ENCODE measurements at regions not wholly inside any gene's neighbourhood (a gene's known extent, or its start where the extent isn't known, plus 50 kb on each side); places are given as distances from the start of the nearest gene placed in this dataset.

DNA sequence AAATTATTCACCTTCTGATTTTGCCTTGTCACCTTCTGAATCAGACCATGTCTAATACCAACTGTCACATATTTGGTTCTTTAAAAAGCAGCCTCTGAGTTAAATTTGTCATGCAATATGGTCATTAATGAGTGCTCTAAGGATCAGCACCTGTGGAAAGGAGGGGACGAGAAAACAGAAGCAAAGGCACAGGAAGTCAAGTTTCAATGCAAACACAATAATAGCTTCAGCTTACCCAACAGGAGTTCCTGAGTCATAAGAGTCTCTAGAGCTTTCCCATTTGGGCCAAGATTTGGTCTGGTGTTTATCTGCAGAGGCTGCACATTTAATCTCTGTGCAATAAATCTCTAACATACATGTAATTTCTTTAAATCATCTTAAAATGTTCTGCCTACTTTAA lies 889.8 kb downstream of the CDH8 start:
- TF ChIP-seq, protein P1, sequence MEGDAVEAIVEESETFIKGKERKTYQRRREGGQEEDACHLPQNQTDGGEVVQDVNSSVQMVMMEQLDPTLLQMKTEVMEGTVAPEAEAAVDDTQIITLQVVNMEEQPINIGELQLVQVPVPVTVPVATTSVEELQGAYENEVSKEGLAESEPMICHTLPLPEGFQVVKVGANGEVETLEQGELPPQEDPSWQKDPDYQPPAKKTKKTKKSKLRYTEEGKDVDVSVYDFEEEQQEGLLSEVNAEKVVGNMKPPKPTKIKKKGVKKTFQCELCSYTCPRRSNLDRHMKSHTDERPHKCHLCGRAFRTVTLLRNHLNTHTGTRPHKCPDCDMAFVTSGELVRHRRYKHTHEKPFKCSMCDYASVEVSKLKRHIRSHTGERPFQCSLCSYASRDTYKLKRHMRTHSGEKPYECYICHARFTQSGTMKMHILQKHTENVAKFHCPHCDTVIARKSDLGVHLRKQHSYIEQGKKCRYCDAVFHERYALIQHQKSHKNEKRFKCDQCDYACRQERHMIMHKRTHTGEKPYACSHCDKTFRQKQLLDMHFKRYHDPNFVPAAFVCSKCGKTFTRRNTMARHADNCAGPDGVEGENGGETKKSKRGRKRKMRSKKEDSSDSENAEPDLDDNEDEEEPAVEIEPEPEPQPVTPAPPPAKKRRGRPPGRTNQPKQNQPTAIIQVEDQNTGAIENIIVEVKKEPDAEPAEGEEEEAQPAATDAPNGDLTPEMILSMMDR (IDR thresholded peaks at IDR 0.05; ENCODE audit: insufficient read depth, low read length, poor library complexity, severe bottlenecking) = no peak
- no peak for TF ChIP-seq EZH2phosphoT487 (conservative IDR thresholded peaks at IDR 0.05; ENCODE audit: low read length)

All from SU-DHL-6 (cell line).